Upper lobe of left lung (tissue), 6 donors: ENCODE measurements at regions not wholly inside any gene's neighbourhood (a gene's known extent, or its start where the extent isn't known, plus 50 kb on each side); places are given as distances from the start of the nearest gene placed in this dataset.

ENCODE experiments used
- ATAC-seq, 2 donors: fragments of 200-7000 bp; cut with Tn5 transposase; one replicate each; pipeline ENCODE4 v1.9.1; 2022; ENCODE audit warnings: mild to moderate bottlenecking in 2 of 2, moderate library complexity in 2 of 2; ENCODE audit not compliant: low FRiP score in 2 of 2
- DNase-seq, 2 donors: peaks; one replicate each; pipeline ENCODE4 v3.0.0-alpha.2; 2019 to 2020
- H3K27ac ChIP-seq, 4 donors: fragments of 200-600 bp; sonication (generic); one replicate each; pipeline ENCODE4 v1.5.1; 2016 to 2019
- H3K27me3 ChIP-seq, 4 donors: fragments of 200-600 bp; sonication (generic); one replicate each; pipeline ENCODE4 v1.5.1; 2017 to 2019
- H3K36me3 ChIP-seq, 4 donors: fragments of 200-600 bp; sonication (generic); one replicate each; pipeline ENCODE4 v1.5.1; 2016 to 2019
- H3K4me1 ChIP-seq, 4 donors: fragments of 200-600 bp; sonication (generic); one replicate each; pipeline ENCODE4 v1.5.1; 2018 to 2019
- H3K4me3 ChIP-seq, 4 donors: fragments of 200-600 bp; sonication (generic); one replicate each; pipeline ENCODE4 v1.5.1; 2017 to 2019; ENCODE audit warnings: mild to moderate bottlenecking in 2 of 4, moderate library complexity in 1 of 4
- H3K9me3 ChIP-seq, 4 donors: fragments of 200-600 bp; sonication (generic); one replicate each; pipeline ENCODE4 v1.5.1; 2018 to 2019
- CTCF ChIP-seq, 6 experiments: fragments of 450-650 bp in 4 of 6; fragments of 200-600 bp in 2 of 6; sonication (generic) in 2 of 6; IDR thresholded peaks; one replicate each; pipeline ENCODE4 v1.5.1; 2016 to 2019; ENCODE audit warnings: antibody characterized with exemption in 6 of 6
- EP300 ChIP-seq, 4 donors: sonication (generic); formaldehyde crosslinking; IDR thresholded peaks; one replicate each; pipeline ENCODE4 v1.5.1; 2017; ENCODE audit warnings: antibody characterized with exemption in 4 of 4, control low read depth in 2 of 4
- POLR2A ChIP-seq, 4 donors: fragments of 450-650 bp; IDR thresholded peaks; one replicate each; pipeline ENCODE4 v1.5.1; 2016 to 2017; ENCODE audit warnings: antibody characterized with exemption in 4 of 4, mild to moderate bottlenecking in 2 of 4
- POLR2AphosphoS5 ChIP-seq, 2 donors: sonication (generic); formaldehyde crosslinking; IDR thresholded peaks; one replicate each; pipeline ENCODE4 v1.5.1; 2017; ENCODE audit warnings: antibody characterized with exemption in 2 of 2
- WGBS, 2 donors: methylation state at CpG; one replicate each; pipeline ENCODE4 v1.1.5; 2017 to 2018; 5-methylcytosine and 5-hydroxymethylcytosine counted together
- donor health status: DM: no; HTN: no; CAD: no; lungs with moderate emphysema.
- donor health status: DM: no; HTN: yes; CAD: no; lungs with severe emphysema.

GRCh38 chr13:108142702-108143436 is 72.5 kb downstream of the LIG4 start:
- Histone ChIP-seq H3K27me3 (no peaks in the 10 kb centered on the region), H3K9me3 (no peaks in the 10 kb centered on the region), H3K36me3 (no peaks in the 10 kb centered on the region), H3K27ac (no peak overlapping the region), H3K4me3 (no peak overlapping the region), H3K4me1 (no peaks in the 10 kb centered on the region)
- WGBS, 2 donors: 65 to 66% methylated on average over 4 of the region's 4 CpGs
- ATAC-seq (no peak), DNase-seq (no peak)
- no peak for TF ChIP-seq CTCF (IDR thresholded peaks at IDR 0.05)
- TF ChIP-seq POLR2A (IDR thresholded peaks at IDR 0.05): no peak
- no peak for TF ChIP-seq POLR2AphosphoS5 (IDR thresholded peaks at IDR 0.05)
- no peak for TF ChIP-seq EP300 (IDR thresholded peaks at IDR 0.05)

GRCh38 chr13:108137176-108137575 is 78.2 kb downstream of the LIG4 start:
- H3K27ac ChIP-seq: no peak overlapping the region
- no peak for ATAC-seq
- H3K9me3 ChIP-seq: no peaks in the 10 kb centered on the region
- no peaks in the 10 kb centered on the region for H3K4me1 ChIP-seq
- H3K27me3 ChIP-seq: no peaks in the 10 kb centered on the region
- 85 to 97% methylated on average over 1 of the region's 1 CpG for WGBS, 2 donors
- DNase-seq: no peak
- no peak overlapping the region for H3K4me3 ChIP-seq
- no peak for TF ChIP-seq EP300 (IDR thresholded peaks at IDR 0.05)
- TF ChIP-seq CTCF (IDR thresholded peaks at IDR 0.05): no peak
- no peak for TF ChIP-seq POLR2A (IDR thresholded peaks at IDR 0.05)
- TF ChIP-seq POLR2AphosphoS5 (IDR thresholded peaks at IDR 0.05): no peak
- no peaks in the 10 kb centered on the region for H3K36me3 ChIP-seq

- TF ChIP-seq EP300 (IDR thresholded peaks at IDR 0.05) (no peak), CTCF (IDR thresholded peaks at IDR 0.05) (no peak), POLR2AphosphoS5 (IDR thresholded peaks at IDR 0.05) (no peak), POLR2A (IDR thresholded peaks at IDR 0.05) (no peak)
- no peak for DNase-seq
Observed at GRCh38 chr13:108127406-108127805, 87.9 kb downstream of the LIG4 start.

GRCh38 chr13:108126056-108126455 is 89.3 kb downstream of the LIG4 start:
- Histone ChIP-seq H3K27me3 (no peaks in the 10 kb centered on the region), H3K27ac (no peak overlapping the region), H3K4me1 (no peaks in the 10 kb centered on the region), H3K4me3 (no peak overlapping the region), H3K36me3 (no peaks in the 10 kb centered on the region), H3K9me3 (no peaks in the 10 kb centered on the region)
- WGBS, 2 donors: 89 to 99% methylated on average over 2 of the region's 2 CpGs
- no peak for DNase-seq
- TF ChIP-seq EP300 (IDR thresholded peaks at IDR 0.05) (no peak), POLR2A (IDR thresholded peaks at IDR 0.05) (no peak), POLR2AphosphoS5 (IDR thresholded peaks at IDR 0.05) (no peak), CTCF (IDR thresholded peaks at IDR 0.05) (no peak)
- ATAC-seq: no peak

More at GRCh38 chr13:108127406-108127805, 87.9 kb downstream of the LIG4 start:
- Histone ChIP-seq H3K4me1 (no peaks in the 10 kb centered on the region), H3K27ac (no peak overlapping the region), H3K4me3 (no peak overlapping the region), H3K27me3 (no peaks in the 10 kb centered on the region), H3K36me3 (no peaks in the 10 kb centered on the region), H3K9me3 (no peaks in the 10 kb centered on the region)
- no peak for ATAC-seq

GRCh38 chr13:108121406-108121805 is 93.9 kb downstream of the LIG4 start:
- TF ChIP-seq POLR2A (IDR thresholded peaks at IDR 0.05) (no peak), EP300 (IDR thresholded peaks at IDR 0.05) (no peak), CTCF (IDR thresholded peaks at IDR 0.05) (no peak), POLR2AphosphoS5 (IDR thresholded peaks at IDR 0.05) (no peak)
- no peak for ATAC-seq
- Histone ChIP-seq H3K4me3 (no peak overlapping the region), H3K27me3 (no peaks in the 10 kb centered on the region), H3K9me3 (no peaks in the 10 kb centered on the region), H3K4me1 (no peaks in the 10 kb centered on the region), H3K36me3 (no peaks in the 10 kb centered on the region), H3K27ac (no peak overlapping the region)
- DNase-seq: no peak
- WGBS, 2 donors: 93 to 96% methylated on average over 1 of the region's 1 CpG
